SU-DHL-6 (cell line): ENCODE measurements at regions not wholly inside any gene's neighbourhood (a gene's known extent, or its start where the extent isn't known, plus 50 kb on each side); places are given as distances from the start of the nearest gene placed in this dataset.

ENCODE experiments used
- CTCF ChIP-seq: fragments of 200-600 bp; sonication (generic); IDR thresholded peaks from one replicate; pipeline ENCODE4 v1.5.1; 2017; ENCODE audit warnings: antibody characterized with exemption, mild to moderate bottlenecking, low read length, moderate library complexity; ENCODE audit not compliant: insufficient read depth, poor library complexity, severe bottlenecking
- EZH2phosphoT487 ChIP-seq: fragments of 200-600 bp; sonication (generic), shearing (Covaris generic); conservative IDR thresholded peaks from 2 replicates; pipeline ENCODE4 v1.6.1; 2018; ENCODE audit warnings: mild to moderate bottlenecking, antibody characterized with exemption, low read length, moderate library complexity, mixed read lengths

GRCh38 chr1:55426156-55426555 is 211.0 kb upstream of the USP24 start:
- TF ChIP-seq CTCF (no peak), EZH2phosphoT487 (no peak)
